SW 1271 (cell line): ENCODE measurements at regions not wholly inside any gene's neighbourhood (a gene's known extent, or its start where the extent isn't known, plus 50 kb on each side); places are given as distances from the start of the nearest gene placed in this dataset.
"Not testable (repeated sequence)": the region's sequence is repeated elsewhere in the genome, so short reads cannot be mapped to it uniquely, and the experiment has no call there.

Experiments
- DNase-seq, 2 experiments: peaks; one replicate each; lab custom pipeline; 2025; lab: John Stamatoyannopoulos, UW

DNA sequence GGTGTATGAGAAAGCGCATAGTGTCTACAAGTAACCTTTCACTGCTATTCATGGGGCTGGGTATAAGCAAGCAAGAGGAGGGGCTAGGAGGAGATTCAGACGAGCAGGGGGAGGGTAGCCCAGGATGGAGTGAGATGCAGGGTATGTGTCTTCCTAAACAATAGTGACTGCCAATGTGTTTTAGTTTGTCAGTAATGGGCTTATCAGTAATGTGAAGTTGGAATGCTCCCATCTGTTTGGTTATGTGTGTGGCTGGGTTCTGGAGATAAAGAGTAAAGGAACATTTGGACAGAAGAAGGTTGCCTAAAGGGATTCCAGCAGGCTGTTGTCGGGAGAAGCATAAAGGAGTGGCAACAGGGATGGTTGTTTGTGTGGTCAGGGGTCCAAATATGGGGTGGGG lies 62.7 kb upstream of the EZR start:
- not testable (repeated sequence) for DNase-seq

DNA sequence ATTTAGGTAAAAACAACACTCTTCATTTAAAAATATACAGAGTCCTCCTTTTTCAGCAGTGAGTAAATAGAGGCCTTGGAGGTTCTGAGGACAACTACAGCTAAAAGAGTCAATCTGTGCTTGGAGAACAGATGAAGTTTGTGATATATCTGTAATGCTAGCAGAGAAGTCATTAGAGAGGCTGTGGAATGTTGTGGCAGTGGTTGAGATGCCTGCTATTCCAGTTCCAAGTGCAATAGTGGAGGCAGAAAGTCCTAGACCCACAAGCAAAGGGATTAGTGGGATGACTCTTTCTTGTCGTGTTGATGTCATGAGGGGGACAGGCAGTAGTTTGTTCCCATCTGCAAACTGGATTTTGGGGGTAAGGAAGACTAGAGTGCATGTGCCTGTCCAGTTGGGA lies 62.1 kb upstream of the EZR start:
- DNase-seq: not testable (repeated sequence)

DNA sequence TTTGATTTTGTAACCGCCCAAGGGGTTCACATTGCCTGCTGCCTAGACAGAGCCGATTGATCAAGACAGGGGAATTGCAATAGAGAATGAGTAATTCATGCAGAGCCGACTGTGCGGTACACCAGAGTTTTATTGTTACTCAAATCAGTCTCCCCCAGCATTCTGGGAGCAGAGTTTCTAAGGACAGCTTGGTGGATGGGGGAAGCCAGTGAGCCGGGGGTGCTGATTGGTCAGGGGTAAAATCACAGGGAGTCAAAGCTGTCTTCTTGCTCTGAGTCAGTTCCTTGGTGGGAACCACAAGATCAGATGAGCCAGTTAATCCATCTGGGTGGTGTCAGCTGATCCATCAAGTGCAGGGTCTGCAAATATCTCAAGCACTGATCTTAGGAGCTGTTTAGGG lies 60.0 kb upstream of the EZR start:
- no peak for DNase-seq

DNA sequence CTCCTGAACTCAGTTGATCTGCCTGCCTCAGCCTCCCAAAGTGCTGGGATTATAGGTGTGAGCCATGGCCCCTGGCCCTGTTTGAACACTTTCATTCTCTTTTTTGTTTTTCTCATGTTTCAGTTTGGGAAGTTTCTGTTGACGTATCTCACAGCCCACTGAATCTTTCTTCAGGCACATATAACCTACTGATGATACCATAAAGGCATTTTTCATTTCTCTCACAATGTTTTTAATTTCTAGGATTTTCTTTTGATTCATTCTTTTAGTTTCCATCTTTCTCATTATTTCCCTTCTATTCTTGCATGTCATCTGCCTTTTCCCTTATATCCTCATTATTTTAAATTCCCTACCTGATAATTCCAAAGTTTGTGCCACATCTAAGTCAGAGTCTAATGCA lies 58.5 kb upstream of the EZR start:
- DNase-seq: no peak

DNA sequence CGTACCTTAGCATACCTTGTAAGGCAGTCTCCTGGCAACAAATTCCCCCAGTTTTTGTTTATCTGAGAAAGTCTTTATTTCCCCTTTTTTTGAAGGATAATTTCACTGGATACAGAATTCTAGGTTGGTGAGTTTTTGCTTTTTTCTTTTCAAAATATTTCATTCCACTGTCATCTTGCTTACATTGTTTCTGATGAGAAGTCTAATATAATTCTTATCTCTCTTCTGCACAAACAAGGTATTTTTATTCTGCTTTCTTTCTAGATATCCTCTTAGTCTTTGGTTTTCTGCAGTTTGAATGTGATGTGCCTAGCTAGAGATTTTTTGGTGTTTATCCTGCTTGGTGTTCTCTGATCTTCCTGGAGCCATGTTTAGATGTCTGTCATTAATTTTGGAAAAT lies 57.7 kb upstream of the EZR start:
- no peak for DNase-seq

DNA sequence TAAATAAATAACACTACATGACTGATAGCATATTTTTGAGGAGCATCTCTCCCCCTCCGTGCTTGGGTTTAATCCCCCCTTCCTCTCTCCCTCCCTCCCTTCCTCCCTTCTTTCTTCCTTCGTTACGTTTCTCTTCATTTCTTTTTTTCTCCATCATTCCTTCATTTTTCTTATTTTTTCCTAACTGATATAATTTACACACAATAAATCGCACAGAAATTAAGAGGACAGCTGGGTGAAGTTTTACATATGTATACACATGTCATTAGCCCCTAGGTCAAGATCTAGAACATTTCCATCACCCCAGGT lies 51.4 kb upstream of the EZR start:
- DNase-seq: no peak

DNA sequence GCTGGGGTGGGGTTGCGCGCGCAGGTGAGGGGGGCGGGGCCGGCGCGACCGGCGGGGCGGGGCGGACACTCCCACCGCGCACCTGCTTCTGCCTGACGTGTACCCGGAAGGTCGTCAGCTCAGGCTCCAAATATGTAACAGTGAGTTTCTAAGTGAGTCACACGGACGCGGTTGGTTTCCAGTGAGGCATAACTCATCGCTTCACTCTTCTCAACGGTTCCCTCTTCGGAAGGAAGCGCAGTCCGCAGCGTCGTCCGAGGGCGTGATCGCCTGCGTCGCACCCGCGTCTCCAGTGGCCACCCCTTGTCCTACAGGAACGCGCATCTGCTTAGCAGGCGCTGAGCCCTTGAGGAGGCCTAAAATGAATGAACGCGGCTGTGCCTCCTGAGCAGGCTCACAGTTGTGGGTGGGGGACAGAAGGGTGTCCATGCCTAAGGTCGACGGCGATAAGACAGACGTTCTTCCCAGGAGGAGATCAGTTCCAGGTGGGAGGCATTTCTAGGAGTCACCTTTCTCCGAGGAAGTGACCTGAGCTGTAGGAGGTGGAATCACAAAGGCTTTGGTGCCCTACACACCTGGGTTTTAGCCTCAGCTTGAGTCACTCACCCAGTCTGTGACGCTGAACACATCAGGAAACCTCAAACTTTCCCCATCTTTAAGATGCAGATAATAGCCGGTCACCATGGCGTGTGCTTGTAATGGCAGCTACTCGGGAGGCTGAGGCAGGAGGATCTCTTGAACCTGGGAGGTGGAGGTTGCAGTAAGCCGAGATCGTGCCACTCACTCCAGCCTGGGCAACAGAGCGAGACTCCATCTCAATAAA lies 50.9 kb upstream of the EZR start:
- peak; percentile 78 to 86 for DNase-seq

DNA sequence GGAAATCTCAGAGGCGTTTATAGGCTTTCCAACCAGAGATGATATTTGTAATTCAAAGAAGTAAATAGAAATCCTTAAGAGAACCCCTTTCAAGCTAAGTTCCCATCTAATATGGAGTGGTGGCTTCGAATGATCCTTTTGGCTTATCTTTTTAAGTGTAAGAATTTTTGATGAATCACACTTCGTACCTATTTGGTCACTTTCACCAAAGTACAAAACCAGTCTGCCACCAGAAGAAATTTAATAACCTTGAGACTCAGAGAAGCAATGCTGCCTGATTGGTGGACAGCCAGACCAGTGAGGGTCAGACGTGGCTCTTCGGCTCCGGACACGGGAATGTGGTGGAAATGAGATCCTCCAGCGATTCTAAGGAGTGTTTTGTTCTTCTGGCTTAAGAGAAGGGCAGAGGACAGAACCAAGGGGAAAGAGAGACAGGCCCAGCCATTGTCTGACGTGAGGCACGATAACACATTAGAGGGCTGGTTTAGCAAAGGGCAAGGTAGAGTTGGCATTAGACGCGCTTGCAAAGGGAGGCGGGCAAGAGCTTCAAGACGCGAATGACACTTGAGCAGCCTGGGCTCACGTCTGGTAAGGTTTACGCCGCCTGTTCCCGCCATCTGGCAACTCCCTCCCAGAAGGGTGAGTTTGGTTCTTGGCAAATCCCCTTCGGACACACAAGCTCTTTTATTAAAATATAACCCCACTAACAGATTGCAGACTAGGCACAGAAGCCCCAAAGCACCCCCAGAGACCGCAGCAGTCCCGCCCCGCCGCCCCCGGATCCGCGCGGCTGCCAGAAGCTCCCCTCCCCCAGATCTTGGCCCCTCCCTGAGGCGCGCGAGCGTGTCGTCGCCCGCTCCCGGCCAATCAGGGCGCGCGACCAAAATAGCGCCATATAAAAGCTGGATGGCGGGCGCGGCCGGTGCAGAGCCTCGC lies 50.0 kb upstream of the EZR start:
- no peak for DNase-seq
